NCI-H1048 (cell line): ENCODE measurements at regions not wholly inside any gene's neighbourhood (a gene's known extent, or its start where the extent isn't known, plus 50 kb on each side); places are given as distances from the start of the nearest gene placed in this dataset.

ENCODE experiments used
- DNase-seq: peaks from one replicate; lab custom pipeline; 2025; lab: John Stamatoyannopoulos, UW

DNA sequence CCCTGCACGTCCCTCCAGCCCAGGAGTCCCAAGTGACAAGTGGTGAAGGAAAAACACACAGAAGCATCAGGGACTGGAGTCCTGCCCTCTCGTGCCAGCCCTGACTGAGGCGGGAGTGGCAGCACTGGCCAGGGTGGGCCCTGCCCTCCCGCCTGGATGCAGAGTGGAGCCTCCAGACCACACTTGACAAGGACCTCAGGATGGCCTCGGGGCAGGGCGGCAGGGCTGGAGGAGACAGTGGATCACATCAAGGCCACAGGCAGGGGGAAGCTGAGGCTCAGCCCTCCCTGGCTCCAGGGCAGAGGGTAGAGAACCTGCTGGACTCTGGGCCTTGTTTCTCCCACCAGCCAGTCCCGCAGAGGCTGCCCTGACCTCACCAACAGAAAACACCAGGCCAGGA, 128.8 kb upstream of the CDH4 start:
- no peak for DNase-seq

DNA sequence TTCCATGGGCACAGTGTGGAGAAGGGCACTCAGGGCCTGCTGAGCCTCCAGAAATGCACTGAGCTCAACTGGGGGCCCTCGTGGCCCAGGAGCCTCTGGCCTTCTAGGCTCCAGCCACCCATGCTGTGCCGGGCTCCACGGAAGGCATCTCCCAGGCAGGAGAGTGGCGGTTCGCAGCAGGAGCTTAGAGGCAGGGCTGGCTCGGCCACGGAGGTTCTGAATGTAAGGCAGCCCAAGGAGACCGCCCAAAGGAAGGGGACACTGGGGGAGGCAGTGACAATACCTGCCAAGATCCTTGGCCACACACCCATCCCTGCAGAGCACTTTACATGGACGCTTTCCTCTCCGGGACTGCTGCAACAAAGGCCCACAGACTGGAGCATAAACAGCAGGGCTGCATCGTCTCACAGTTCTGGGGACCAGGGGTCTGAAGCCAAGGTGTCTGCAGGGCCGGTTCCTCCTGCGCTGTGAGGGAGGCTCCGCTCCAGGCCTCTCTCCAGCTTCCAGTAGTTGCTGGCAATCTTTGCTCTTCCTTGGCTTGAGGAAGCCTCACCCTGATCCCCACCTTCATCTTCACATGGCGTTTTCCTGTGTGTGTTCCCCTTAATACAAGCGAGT, 128.2 kb upstream of the CDH4 start:
- DNase-seq = no peak

DNA sequence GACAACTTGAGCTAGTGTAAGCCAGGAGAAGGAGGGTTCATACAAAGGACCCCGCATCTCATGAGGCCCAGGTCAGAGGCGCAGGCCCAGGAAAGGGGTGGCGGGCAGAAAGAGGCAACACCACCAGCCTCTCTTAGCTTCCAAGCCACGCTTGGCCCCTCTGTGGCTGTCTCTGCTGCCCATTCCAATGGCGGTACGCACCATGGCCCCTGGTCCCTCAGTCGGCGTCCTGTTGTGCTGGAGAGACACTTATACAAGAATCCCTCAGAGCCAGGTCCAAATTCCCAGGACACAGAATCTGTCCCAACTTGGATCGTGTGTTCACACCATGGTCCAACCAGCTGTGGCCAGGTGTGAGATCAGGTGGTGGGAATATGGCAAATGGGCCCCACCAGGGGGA, 127.0 kb upstream of the CDH4 start:
- DNase-seq = no peak

DNA sequence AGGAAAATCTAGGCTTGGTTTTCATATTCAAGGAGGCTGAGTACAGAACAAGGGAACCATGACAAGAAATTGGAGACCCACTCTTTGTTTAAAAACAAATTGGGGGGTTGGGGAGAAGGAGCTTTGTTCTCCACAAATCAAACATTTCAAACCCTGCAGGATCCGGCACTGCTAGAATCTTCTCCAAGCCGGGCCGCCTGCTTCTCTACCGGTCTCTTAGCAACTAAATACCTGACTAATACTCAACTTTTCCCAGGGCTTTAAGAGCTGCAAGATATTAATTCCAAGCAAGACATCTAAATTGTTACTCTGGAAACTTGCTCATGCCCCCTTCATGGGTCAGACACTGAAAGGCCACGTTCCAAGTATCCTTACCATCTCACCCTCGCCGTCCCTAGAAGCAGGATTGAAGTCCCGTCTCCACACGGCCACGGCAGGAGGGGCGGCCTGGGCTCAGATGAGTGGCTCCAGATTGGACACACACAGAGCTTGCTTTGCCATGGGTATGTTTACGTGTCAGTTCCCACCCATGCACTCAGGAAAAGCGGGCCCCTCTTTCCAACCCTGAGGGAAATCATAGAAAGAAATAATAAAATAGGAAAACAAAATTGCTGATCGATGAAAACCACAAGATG, 126.4 kb upstream of the CDH4 start:
- DNase-seq = no peak

DNA sequence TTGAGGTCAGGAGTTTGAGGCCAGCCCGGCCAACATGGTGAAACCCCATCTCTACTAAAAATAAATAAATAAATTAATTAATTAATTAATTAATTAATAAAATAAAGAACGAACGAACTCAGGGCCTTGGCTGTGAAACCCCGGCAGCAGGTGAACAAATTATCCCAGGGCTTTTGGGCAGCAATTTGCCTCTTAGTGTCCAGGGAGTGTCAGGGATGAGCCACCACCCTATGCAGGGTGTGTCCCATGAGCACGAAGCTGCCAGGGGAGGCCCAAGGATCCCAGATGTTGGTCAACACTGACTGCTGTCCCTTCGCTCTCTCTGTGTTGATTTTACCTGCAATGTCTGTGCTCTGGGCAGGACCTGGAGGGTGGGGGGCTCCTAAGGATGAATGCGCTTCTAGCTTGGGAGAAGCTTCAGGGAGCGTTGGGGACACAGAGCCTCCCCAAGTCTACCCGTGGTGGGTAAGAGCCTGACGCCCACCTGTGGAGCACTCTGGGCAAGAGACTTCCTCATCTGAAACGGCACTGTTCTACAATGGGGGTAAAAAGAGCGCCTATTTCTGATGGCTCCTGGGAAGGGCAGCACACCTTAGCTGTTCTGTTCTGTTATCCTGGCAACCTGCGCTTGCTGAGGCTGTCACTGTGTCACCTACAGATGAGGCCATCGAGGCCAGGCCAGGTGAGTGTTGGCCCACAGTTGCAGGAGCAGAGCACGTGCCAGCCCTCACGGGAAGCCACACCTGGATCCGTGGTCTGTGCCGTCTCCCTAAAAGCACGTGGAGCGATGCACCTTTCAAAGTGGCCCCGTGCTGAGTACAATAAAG, 125.5 kb upstream of the CDH4 start:
- no peak for DNase-seq

DNA sequence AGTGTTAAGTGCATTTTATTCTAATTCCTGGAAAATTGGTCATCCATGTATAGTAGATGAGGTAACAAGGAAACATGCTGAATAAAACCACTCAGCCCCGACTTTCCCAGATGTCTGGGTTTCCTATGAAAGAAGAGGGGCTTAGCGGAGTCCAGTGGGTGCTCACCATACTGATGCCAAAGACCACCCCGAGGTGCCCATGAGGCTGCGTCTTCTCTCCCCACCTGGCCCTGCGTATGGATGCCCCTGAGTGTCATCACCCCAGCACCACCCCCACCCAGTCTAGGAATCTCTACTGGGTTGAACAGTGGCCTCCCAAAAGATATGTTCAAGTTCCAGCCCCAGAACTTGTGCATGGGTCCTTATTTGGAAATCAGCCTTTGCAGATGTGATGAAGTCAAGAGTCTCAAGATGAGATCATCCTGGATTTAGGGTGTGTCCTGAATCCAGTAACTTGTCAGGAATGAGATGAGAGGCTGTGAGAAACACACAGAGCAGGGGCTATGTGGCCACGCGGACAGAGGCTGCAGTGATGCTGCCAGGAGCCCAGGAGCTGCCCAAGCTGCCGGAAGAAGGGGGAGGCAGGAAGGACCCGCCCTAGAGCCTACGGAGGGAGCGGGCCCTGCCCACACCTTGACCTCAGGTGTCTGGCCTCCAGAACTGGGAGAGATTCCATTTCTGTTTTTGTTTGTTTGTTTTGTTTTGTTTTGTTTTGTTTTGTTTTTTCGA, 124.6 kb upstream of the CDH4 start:
- no peak for DNase-seq

DNA sequence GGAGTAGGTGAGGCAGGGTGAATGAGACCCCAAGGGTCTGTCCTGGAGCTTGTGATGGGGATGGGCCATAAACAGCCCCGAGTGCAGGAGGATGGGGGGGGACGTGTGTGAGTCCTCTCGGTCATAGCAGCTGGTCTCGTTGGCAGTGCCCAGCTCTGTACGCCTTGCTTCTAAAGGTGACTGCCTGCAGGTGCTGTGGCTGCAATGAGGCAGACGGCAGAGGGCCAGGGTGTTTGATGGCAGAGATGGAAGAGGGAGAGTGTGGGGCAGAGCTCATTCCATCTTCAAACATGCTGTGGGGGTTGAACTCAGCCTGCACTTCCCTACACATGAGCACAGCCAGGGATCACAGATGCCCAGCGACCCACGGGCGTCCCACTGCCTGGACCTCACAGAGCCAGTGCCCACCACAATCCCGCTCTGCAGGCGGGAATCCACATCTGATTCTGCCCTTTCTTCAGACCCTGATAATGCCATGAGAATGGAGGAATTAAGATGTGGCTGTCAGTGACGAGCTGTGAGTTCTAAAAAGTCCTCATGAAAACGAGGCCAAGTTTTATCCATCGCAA, 123.3 kb upstream of the CDH4 start:
- DNase-seq = no peak

DNA sequence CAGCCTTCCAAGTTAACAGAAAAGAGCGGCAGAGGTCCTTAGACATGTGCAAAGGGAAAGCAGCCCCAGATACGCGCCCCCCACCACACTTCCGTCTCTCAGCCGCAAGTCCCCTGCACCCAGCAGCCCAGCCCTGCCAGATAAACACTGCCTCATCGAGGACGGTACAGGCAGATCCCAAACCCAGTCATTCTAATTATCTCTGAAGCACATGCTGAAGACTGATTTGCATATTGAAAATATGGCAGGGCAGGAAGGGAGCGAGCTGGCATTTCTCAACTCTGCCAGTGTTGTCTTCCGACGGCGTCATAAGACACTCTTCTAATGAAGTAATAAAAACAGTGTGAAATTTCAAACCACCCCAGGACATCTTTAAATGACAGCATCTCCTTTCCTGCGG, 122.8 kb upstream of the CDH4 start:
- no peak for DNase-seq

DNA sequence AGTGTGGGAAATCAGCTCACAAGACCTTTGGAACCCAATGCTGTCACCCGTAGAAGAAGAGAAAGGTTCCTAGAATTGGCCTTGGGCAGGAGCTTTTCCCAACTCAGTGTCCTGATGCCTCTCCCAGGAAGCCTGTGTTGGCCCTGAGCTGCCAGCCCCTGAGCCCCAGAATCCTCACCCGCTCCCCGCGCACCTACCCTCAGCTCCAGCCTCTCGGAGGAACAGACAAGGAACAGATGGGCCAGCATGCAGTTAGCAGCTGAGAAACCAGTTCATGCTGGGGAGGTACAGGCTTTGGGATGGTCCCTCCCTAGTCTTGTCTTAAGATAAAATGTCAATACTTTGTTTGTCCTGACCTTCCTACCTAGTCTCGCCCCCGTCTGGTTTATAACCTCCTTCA, 121.9 kb upstream of the CDH4 start:
- no peak for DNase-seq

DNA sequence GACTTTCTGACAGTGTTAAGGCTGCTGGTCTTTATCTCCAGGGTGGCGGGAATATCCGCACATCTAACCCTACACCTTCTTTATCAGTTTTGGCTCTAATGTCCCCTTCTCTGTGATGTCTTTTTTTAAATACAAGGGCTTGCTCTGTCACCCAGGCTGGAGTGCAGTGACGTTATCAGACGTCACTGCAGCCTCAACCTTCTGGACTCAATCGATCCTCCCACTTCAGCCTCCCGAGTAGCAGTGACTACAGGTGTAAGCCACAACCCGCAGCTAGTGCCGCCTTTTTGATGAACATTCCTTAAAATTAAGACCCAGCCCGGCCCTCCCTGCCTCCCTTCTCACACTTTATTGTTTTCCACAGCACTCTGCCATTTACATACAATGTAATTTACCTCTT, 120.1 kb upstream of the CDH4 start:
- DNase-seq = no peak

DNA sequence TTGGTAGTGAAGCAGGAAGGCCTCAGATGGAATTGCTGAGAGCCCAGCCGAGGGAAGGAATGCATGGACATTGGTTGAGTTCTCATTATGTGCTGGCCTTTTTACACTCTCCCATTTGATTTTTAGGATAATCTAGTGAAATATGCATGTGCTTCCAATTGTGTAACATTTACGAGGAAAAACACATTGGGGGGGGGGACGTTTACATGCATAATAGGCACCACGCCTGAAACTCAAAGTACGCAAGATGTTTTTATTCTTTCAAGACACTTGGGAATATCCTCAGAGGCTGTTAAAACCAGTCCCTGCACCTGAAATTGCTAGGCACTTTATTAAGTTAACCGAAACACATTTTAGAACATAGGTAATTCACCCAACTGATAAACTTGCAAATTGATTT, 118.5 kb upstream of the CDH4 start:
- no peak for DNase-seq

DNA sequence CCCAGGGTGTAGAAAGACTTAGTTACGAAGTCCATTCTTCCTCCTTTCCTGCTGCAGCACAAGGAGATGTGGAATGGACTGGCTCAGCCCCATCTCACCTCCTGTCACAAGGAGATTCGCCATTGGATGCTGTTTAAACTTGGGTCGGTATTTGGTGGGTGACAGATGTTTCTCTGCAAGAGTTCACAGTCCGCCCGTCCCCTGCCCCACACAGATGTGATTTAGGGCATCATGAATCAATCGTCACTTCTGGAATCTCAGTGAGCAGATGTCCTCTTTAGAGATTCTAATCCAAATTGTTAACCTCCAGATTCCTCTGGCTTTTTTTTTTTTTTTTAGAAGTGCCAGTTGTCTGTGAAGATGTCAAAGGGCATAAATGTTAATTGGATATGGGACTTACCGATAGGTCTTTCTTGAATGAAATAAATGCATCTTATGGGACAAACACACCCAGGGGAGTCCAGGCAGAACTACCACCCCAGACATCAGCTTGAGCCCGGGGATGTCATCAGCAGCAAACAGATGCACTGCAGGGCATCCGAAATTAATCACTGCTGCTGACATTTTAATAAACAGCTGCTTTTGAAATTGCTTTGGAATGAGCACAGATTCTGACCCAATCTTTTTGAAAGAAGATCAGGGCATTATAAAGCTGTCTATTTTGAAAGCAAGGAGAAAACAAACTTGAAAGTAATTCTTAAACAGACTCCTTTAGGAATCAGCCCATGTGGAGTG, 117.6 kb upstream of the CDH4 start:
- no peak for DNase-seq

DNA sequence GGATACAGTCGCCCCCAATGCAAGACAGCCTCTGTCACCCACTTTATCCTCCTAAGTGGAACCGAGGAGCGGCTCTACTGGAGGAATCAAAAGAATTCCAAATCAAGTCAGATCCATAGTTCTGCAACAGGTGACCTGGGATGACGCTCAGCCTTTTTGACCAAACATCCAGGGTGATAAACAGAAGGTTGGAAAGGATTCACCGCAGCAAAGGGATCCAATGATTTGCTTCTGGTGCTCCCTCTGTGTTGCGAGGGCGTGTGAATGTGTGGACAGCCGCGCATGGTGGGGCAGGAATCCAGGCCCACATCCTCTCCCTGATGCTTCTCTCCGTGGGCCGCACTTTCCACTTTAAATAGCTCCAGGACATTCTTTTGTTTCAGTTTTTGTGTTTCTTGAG, 116.8 kb upstream of the CDH4 start:
- DNase-seq = no peak

DNA sequence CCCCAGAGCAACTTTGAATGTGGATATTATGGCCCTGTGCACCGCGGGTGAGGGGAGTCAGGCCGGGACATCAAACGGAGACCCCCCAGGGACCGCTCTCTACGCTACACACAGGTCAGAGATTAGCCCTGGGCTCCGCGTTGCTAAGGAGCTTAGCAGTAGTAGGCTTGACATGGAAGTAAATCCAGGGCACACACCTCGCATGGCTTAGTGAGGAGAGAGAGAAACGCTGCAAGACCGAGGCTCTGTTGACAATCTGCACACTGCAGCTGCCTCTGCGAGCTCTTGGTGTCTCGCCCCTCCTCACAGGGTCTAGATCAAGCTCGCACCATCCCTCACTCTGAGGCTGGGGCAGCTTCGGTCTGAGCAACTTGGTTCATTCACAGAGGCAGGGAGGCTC, 116.1 kb upstream of the CDH4 start:
- no peak for DNase-seq

DNA sequence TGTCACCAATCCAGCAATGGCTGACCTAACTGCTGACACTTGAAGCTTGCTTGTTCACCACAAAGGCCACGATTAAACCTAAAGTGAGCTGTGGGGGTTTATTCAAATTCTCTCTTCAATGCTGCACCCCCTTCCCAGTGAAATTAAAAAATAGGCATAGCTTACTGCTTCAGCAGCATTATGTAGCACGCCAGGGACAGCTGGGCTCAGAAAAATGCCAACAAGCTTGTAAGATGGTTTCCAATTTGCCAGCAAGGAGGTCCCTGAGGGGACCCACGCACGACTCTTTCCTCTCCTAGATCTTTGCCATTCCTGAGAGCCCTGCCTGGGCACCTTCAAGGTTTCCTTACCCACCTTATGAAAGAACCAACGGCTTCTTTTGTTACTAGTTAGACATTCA, 113.5 kb upstream of the CDH4 start:
- no peak for DNase-seq

DNA sequence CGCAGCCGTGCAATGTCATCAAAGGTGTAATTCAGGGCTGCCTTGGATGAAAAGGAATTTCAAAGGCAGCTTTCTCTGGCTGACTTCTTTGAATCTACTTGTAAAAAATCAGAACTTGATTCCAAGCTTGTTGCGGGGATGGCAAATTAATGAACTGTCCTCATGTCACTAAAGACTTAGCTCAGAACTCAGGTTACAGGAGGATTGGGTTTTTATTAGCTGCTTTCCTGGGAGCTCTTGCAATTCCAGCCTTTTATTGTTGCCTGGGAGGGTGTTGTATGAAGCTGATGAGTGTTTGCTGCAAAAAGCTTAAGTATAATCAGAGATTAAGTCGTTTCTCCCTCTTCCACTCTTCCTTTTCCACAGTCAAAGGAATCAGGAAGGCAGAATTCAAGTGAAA, 113.0 kb upstream of the CDH4 start:
- no peak for DNase-seq

DNA sequence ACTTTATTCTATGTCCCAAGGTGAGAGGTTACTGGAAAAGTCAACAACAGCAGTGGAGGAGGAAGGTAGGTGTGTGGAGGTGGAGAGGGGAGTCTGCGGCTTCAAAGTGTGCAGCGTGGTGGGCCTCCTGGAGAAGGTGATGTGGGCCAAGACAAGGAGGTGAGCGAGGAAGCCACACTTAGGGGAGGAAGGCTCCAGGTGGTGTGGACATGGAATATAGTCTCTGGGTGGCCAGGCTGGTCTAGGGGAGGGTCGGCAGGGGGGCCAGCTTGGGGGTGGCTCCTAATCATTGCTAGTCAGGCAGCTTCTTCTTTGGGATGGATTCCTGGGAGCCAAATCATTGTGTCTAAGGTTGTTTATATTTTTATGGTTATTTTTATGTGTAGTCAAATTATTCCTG, 111.5 kb upstream of the CDH4 start:
- DNase-seq = no peak

DNA sequence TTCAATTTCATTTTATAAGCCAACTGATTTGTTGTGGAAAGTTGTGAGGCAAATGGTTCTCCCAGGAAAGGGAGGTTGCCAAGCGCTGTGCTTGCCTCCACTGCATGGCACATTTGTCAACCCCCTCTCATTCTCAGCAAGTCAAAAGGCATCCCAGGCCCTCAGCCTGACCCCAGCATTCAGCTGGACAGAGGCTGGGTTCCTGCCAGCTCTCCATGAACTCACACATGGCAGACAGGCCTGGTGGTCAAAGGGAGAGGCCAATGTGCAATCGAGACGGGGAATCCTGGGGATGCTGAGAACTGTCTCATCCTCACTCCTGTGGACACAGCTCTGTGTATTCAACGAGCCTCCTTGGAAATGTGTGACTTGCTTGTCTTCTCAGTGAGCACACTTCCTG, 106.0 kb upstream of the CDH4 start:
- no peak for DNase-seq

DNA sequence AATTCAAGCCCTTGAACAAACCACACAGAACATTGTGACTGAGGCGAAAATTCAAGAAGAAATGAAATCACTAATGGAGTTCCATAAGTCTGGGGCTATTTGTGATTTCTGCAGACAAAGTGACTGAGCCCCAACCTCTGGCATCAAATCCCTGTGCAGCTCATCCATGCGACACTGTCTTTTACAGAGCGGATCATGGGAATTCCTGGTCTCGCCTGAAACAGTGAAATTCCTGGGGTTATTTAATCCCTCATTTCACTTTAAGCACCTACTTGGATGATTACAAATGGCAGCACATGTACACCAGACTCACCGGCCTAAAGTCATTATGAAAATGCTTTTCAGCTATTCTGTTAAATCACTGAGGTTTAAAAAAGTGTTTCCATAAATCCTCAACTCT, 102.4 kb upstream of the CDH4 start:
- no peak for DNase-seq

DNA sequence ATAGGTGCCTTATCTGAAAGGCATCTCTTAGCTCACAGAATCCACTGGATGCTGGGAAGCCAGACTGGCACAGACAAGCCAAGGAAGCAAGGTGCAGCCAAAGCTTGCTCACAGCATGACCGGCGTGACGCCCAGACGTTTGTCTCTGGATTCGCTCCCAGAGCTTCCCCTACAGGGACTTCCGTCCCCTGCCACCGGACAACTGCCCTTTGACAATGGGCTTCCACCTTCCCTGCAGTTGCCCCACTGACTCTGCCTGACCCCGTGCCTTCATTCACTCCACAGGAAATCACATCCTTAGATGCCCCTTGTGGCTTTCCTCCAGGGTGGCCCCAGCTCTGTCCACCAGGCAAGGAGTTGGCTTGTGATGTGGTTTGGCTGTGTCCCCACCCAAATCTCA, 94.8 kb upstream of the CDH4 start:
- no peak for DNase-seq

DNA sequence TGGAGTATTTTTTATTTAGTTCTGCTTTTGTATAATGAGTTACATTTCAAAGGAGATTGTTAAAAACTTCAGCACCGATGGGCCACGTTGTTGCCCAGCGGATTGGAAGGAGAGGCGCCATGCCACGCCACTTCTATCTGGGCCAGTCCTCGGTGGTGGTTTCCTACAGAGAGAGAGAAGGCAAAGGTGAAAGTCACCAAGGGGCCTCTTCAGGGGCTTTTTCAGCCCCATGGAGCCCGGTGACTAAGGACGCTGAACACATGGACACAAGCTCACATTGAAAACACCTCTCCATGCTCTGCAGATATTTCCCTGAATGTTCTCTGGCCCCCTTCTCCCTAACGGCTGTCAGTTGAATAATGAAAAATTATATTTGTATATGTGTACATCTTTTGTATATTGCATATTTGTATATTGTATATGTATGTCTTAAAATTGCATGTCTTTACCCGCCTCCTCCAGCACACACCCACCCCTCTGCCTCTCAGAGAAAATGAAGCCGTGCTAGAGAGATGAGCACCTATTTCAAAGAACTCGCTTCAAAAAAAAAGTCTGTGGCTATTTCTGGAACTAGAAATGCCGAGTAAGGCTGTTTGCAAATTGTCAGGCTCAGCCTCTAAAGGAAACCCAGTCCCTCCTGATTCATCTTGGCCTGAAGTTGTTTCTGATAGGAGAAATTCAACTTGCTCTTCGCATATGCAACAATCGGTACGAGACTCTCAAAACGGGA, 91.9 kb upstream of the CDH4 start:
- no peak for DNase-seq
